GM19455 (cell line): ENCODE measurements at regions not wholly inside any gene's neighbourhood (a gene's known extent, or its start where the extent isn't known, plus 50 kb on each side); places are given as distances from the start of the nearest gene placed in this dataset.
"Not testable (repeated sequence)": the region's sequence is repeated elsewhere in the genome, so short reads cannot be mapped to it uniquely, and the experiment has no call there.

Experiments used
- ATAC-seq: cut with Tn5 transposase; IDR thresholded peaks from one replicate; pipeline ENCODE4 v1.9.1; 2021; ENCODE audit not compliant: unreplicated experiment

GRCh38 chrX:39766855-39767254 is 330.9 kb downstream of the BCOR start:
- ATAC-seq = no peak

- no peak for ATAC-seq
These were observed 330.3 kb downstream of the BCOR start for GRCh38 chrX:39767446-39767845.

GRCh38 chrX:39769748-39770147 is 328.0 kb downstream of the BCOR start:
- ATAC-seq = no peak

GRCh38 chrX:39771089-39771488 is 326.7 kb downstream of the BCOR start:
- ATAC-seq = no peak

- no peak for ATAC-seq
These were observed 325.5 kb downstream of the BCOR start for GRCh38 chrX:39772057-39772832.

GRCh38 chrX:39773150-39773549 is 324.6 kb downstream of the BCOR start:
- no peak for ATAC-seq

- no peak for ATAC-seq
These were observed 323.6 kb downstream of the BCOR start for GRCh38 chrX:39773923-39774773.

GRCh38 chrX:39774774-39775328 is 322.9 kb downstream of the BCOR start:
- no peak for ATAC-seq

- no peak for ATAC-seq
These were observed 320.1 kb downstream of the BCOR start for GRCh38 chrX:39777623-39778025.

GRCh38 chrX:39779952-39780783 is 317.6 kb downstream of the BCOR start:
- no peak for ATAC-seq

- ATAC-seq = no peak
These were observed 315.5 kb downstream of the BCOR start for GRCh38 chrX:39782276-39782675.

GRCh38 chrX:39787999-39788398 is 309.8 kb downstream of the BCOR start:
- ATAC-seq = no peak

GRCh38 chrX:39788521-39788920 is 309.2 kb downstream of the BCOR start:
- ATAC-seq = no peak

- ATAC-seq = no peak
These were observed 306.1 kb downstream of the BCOR start for GRCh38 chrX:39791691-39792090.

GRCh38 chrX:39795605-39796004 is 302.2 kb downstream of the BCOR start:
- no peak for ATAC-seq

- no peak for ATAC-seq
These were observed 300.9 kb downstream of the BCOR start for GRCh38 chrX:39796856-39797255.

- ATAC-seq = not testable (repeated sequence)
These were observed 299.3 kb downstream of the BCOR start for GRCh38 chrX:39798488-39798887.

GRCh38 chrX:39802354-39802753 is 295.4 kb downstream of the BCOR start:
- ATAC-seq = no peak

GRCh38 chrX:39802908-39803307 is 294.9 kb downstream of the BCOR start:
- no peak for ATAC-seq

GRCh38 chrX:39805022-39805421 is 292.7 kb downstream of the BCOR start:
- no peak for ATAC-seq

- ATAC-seq = no peak
These were observed 291.9 kb downstream of the BCOR start for GRCh38 chrX:39805825-39806224.
